B cell (primary cell): ENCODE measurements at regions not wholly inside any gene's neighbourhood (a gene's known extent, or its start where the extent isn't known, plus 50 kb on each side); places are given as distances from the start of the nearest gene placed in this dataset.

Experiments used
- CTCF ChIP-seq: fragments of 200-600 bp; IDR thresholded peaks from one replicate; pipeline ENCODE4 v1.8.0; 2022; ENCODE audit warnings: antibody characterized with exemption, mild to moderate bottlenecking
- EZH2 ChIP-seq: IDR thresholded peaks from 2 replicates; pipeline ENCODE4 v1.6.1; 2012; ENCODE audit warnings: borderline replicate concordance, low read depth, mild to moderate bottlenecking, moderate library complexity, low read length; ENCODE audit not compliant: insufficient read depth, poor library complexity, severe bottlenecking

DNA sequence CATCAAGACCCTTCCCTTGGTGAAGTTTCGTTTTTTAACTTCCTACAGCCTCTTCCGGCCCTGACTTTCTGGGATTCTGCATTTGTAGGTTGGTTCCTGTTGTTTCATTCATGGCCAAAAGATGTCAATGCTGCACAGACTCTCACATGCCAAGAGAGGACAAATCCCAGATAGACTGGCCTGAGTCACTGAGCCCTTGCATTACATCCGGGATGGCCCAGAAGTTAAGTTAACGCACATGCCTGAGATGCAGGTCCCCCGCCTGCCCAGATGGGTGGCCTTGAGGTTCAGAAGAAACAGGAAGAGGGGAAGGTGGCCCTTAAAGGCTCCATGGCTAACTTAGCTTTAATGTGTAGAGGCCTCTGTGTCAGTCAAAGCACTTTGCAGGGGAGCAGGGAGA is 51.6 kb upstream of the SRGAP3 start:
- TF ChIP-seq CTCF: no peak
- TF ChIP-seq EZH2: no peak
